Lower leg skin (tissue), 4 donors: ENCODE measurements at regions not wholly inside any gene's neighbourhood (a gene's known extent, or its start where the extent isn't known, plus 50 kb on each side); places are given as distances from the start of the nearest gene placed in this dataset.
"Not testable (repeated sequence)": the region's sequence is repeated elsewhere in the genome, so short reads cannot be mapped to it uniquely, and the experiment has no call there.

Experiments
- DNase-seq, 2 donors: peaks; one replicate each; pipeline ENCODE4 v3.0.0-alpha.2; 2019; ENCODE audit warnings: low spot score in 2 of 2
- H3K4me3 ChIP-seq: fragments of 200-600 bp; sonication (generic); 2 replicates; pipeline ENCODE4 v1.5.1; 2017; ENCODE audit warnings: mild to moderate bottlenecking, low read depth; ENCODE audit not compliant: poor library complexity, severe bottlenecking
- POLR2A ChIP-seq, 2 donors: fragments of 450-650 bp; IDR thresholded peaks; one replicate each; pipeline ENCODE4 v1.6.1; 2016 to 2017; ENCODE audit warnings: antibody characterized with exemption in 2 of 2, mild to moderate bottlenecking in 1 of 2, moderate library complexity in 1 of 2
- WGBS, 2 donors: methylation state at CpG; one replicate each; pipeline ENCODE4 v1.1.5; 2018; 5-methylcytosine and 5-hydroxymethylcytosine counted together
- intact Hi-C: fragments of 100-400 bp; cut with DNase I; formaldehyde crosslinking; loops from one replicate; pipeline ENCODE4 v1.15.0; 2023; ENCODE audit warnings: low total_unique reads
- TF ChIP-seq, protein P1 (sequence below), 3 donors: fragments of 450-650 bp; IDR thresholded peaks; one replicate each; pipeline ENCODE4 v1.5.1; 2016; ENCODE audit warnings: antibody characterized with exemption in 3 of 3, mild to moderate bottlenecking in 3 of 3, moderate library complexity in 2 of 3

DNA sequence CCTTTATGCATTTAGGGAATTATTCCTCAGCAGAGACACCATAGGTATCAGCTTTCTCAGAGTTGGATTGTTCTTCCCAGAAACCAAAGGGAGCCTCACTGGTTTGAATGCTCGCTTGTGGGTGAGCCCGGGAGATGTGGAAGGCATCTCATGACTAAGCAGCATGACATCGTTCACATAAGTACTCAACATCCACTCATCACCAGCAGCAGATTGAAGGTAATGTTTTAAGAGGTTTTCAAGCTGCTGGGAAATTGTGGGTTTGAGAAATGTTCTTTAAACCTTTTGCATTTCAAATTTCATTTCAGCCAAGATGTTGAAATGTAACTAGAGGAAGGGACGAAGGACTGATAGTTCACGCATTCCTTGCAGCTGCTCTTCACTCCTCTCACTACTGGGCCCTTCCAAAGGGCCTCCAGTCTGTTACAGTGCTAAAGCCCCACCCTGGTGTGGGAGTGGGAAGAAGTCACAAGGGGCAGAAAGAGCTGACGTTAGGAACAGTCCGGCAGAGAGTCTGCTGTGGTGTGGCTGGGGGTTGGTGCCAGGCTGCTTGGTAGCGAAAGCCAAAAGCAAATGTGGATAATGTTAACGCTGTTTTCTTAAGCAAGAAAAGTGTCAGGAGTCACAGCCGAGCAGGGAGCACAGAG, 324.5 kb upstream of the EPHA4 start:
- DNase-seq: peak in 1 of 2 donors; percentile 14
- 64 to 66% methylated on average over 10 of the region's 10 CpGs for WGBS, 2 donors
- TF ChIP-seq, protein P1, sequence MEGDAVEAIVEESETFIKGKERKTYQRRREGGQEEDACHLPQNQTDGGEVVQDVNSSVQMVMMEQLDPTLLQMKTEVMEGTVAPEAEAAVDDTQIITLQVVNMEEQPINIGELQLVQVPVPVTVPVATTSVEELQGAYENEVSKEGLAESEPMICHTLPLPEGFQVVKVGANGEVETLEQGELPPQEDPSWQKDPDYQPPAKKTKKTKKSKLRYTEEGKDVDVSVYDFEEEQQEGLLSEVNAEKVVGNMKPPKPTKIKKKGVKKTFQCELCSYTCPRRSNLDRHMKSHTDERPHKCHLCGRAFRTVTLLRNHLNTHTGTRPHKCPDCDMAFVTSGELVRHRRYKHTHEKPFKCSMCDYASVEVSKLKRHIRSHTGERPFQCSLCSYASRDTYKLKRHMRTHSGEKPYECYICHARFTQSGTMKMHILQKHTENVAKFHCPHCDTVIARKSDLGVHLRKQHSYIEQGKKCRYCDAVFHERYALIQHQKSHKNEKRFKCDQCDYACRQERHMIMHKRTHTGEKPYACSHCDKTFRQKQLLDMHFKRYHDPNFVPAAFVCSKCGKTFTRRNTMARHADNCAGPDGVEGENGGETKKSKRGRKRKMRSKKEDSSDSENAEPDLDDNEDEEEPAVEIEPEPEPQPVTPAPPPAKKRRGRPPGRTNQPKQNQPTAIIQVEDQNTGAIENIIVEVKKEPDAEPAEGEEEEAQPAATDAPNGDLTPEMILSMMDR (IDR thresholded peaks at IDR 0.05): no peak
- no peak overlapping the region for H3K4me3 ChIP-seq
- intact Hi-C loops: no loop called here

DNA sequence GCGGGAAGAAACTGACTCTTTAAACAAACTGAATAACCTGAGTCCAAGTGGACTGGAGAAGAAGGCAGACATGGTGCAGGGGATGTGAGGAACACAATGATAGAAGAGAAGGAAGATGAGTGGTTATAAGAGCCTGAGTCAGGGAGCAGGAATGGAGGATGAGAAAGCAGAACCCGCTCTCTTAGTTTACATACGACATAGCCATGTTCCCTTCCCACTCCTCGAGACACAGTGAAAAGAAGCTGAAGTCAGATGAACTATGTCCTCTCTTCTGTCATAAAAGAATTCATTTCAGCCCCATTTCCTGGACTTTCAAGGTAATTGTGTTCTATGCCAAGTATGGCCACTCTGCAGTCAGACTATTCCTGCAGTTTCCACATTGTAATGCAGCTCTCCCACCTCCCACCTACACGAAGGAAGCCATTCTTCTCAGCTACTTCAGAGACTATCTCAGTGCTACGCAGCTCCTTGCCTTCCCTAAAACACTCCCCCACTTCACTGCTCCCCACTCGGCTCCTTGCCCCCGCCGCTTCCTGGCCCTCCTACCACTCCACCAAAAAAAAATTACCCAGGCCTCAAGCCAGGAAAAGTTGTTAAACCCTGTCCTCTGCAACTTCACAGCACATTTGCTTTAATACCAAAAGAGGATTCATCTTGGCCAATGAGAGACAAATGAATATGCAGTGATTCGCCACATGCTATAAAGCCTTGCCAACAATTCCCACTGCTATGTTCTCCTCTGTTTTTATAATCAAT, 323.4 kb upstream of the EPHA4 start:
- no peak for TF ChIP-seq POLR2A (IDR thresholded peaks at IDR 0.05)
- TF ChIP-seq, protein P1 (IDR thresholded peaks at IDR 0.05): no peak
- H3K4me3 ChIP-seq: no peak overlapping the region
- DNase-seq: no peak
- 69 to 70% methylated on average over 10 of the region's 10 CpGs for WGBS, 2 donors
- intact Hi-C loops: no loop called here

DNA sequence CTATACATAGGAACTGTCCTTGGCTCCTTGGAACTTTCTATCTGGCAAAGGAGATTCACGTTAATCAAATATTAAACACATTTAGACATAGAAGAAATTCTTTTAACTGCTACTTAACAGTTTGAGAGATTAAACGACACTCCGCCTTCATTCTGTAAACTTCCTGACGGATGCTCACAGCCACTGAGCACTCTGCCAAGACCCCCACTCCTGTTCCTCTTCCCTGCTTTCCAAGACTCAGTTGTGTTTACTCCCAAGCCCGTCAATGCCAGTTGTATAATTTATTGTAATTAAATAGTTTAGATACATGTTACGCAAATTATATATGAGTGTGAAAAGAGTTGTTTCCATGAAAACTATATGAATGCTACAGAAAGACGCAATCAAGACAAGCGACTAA, 321.4 kb upstream of the EPHA4 start:
- 91 to 94% methylated on average over 8 of the region's 8 CpGs for WGBS, 2 donors
- intact Hi-C loops: no loop called here
- no peak for TF ChIP-seq POLR2A (IDR thresholded peaks at IDR 0.05)
- TF ChIP-seq, protein P1 (IDR thresholded peaks at IDR 0.05): no peak
- DNase-seq: no peak
- no peak overlapping the region for H3K4me3 ChIP-seq

DNA sequence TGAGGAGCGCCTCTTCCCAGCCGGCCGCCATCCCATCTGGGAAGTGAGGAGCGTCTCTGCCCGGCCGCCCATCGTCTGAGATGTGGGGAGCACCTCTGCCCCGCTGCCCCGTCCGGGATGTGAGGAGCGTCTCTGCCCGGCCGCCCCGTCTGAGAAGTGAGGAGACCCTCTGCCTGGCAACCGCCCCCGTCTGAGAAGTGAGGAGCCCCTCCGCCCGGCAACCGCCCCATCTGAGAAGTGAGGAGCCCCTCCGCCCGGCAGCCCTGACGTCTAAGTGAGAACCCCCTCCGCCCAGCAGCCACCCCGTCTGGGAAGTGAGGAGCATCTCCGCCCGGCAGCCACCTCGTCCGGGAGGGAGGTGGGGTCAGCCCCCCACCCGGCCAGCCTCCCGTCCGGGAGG, 319.9 kb upstream of the EPHA4 start:
- WGBS, 2 donors: 98% methylated on average over 16 of the region's 31 CpGs; no CpG with 5 or more reads in 1 of the 2 donors
- DNase-seq, intact Hi-C loops, H3K4me3 ChIP-seq: not testable (repeated sequence)

DNA sequence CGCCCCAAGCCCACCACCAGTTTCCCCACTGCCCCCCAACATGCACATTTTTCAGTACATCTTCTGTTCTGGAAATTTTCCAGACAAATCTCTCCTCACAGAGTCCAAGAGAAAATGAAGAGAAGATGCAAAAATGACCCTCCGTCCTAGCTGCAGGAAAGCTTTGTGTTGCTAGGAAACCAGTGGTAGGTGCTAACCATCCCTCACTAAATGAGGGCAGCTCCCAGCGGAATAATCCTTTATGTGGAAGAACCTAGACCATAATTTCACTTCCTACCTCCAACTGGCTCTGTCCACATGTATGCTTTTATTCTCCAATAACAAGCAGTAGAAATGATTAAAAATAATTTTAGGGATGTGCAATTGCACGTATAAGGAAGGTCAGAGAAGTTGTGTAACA, 311.9 kb upstream of the EPHA4 start:
- intact Hi-C loops: no loop called here
- no peak for DNase-seq
- 55 to 60% methylated on average over 4 of the region's 4 CpGs for WGBS, 2 donors
- H3K4me3 ChIP-seq: no peak overlapping the region
- TF ChIP-seq POLR2A (IDR thresholded peaks at IDR 0.05): no peak
- TF ChIP-seq, protein P1 (IDR thresholded peaks at IDR 0.05): no peak

DNA sequence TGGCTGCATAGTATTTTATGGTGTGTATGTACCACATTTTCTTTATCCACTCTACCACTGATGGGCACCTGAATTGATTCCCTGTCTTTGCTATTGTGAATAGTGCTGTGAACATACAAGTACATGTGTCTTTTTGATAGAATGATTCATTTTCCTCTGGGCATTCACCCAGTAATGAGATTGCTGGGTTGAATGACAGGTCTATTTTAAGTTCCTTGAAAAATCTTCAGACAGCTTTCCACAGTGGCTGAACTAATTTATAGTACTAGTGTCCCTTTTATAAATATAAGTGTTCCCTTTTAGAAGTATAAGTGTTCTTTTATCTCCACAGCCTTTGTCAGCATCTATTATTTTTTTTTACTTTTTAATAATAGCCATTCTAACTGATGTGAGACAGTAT, 303.9 kb upstream of the EPHA4 start:
- intact Hi-C loops: no loop called here
- H3K4me3 ChIP-seq: no peak overlapping the region

More for the DNA sequence above, 303.9 kb upstream of the EPHA4 start:
- TF ChIP-seq POLR2A (IDR thresholded peaks at IDR 0.05): no peak
- TF ChIP-seq, protein P1 (IDR thresholded peaks at IDR 0.05): no peak
- no peak for DNase-seq
